AG20443 (cell line): ENCODE measurements at regions not wholly inside any gene's neighbourhood (a gene's known extent, or its start where the extent isn't known, plus 50 kb on each side); places are given as distances from the start of the nearest gene placed in this dataset.
"Not testable (repeated sequence)": the region's sequence is repeated elsewhere in the genome, so short reads cannot be mapped to it uniquely, and the experiment has no call there.

Experiments
- DNase-seq: peaks from one replicate; pipeline ENCODE4 v3.0.0; 2012; ENCODE audit warnings: low spot score, mixed read lengths

- DNase-seq: no peak
Observed at GRCh38 chr6:112504621-112505020, 157.5 kb downstream of the RFPL4B start.

GRCh38 chr6:112511441-112511840, 164.3 kb downstream of the RFPL4B start:
- no peak for DNase-seq

- DNase-seq: no peak
Observed at GRCh38 chr6:112513175-112513574, 166.0 kb downstream of the RFPL4B start.

- no peak for DNase-seq
Observed at GRCh38 chr6:112522587-112522986, 175.5 kb downstream of the RFPL4B start.

GRCh38 chr6:112524071-112524470, 176.9 kb downstream of the RFPL4B start:
- DNase-seq: no peak

GRCh38 chr6:112525749-112526148, 178.6 kb downstream of the RFPL4B start:
- DNase-seq: no peak

- no peak for DNase-seq
Observed at GRCh38 chr6:112526594-112526993, 179.5 kb downstream of the RFPL4B start.

GRCh38 chr6:112528306-112528705, 181.2 kb downstream of the RFPL4B start:
- not testable (repeated sequence) for DNase-seq

GRCh38 chr6:112535816-112536215, 188.7 kb downstream of the RFPL4B start:
- no peak for DNase-seq

- DNase-seq: no peak
Observed at GRCh38 chr6:112539355-112539754, 192.2 kb downstream of the RFPL4B start.

- DNase-seq: not testable (repeated sequence)
Observed at GRCh38 chr6:112541847-112542246, 194.7 kb downstream of the RFPL4B start.

GRCh38 chr6:112547321-112548085, 200.4 kb downstream of the RFPL4B start:
- DNase-seq: not testable (repeated sequence)

- DNase-seq: no peak
Observed at GRCh38 chr6:112549749-112550148, 202.6 kb downstream of the RFPL4B start.

- no peak for DNase-seq
Observed at GRCh38 chr6:112557435-112557834, 210.3 kb downstream of the RFPL4B start.

GRCh38 chr6:112557961-112558360, 210.8 kb downstream of the RFPL4B start:
- no peak for DNase-seq

GRCh38 chr6:112560651-112561050, 213.5 kb downstream of the RFPL4B start:
- DNase-seq: no peak

- DNase-seq: peak; percentile 21
Observed at GRCh38 chr6:112562301-112563231, 215.4 kb downstream of the RFPL4B start.

- peak; percentile 38 for DNase-seq
Observed at GRCh38 chr6:112563368-112563767, 216.2 kb downstream of the RFPL4B start.

GRCh38 chr6:112568066-112568465, 220.9 kb downstream of the RFPL4B start:
- no peak for DNase-seq

- DNase-seq: peak; percentile 70
Observed at GRCh38 chr6:112571488-112572270, 224.5 kb downstream of the RFPL4B start.

- DNase-seq: no peak
Observed at GRCh38 chr6:112574190-112574589, 227.1 kb downstream of the RFPL4B start.

GRCh38 chr6:112575309-112575834, 228.2 kb downstream of the RFPL4B start:
- no peak for DNase-seq
